WI38 (cell line): ENCODE measurements at regions not wholly inside any gene's neighbourhood (a gene's known extent, or its start where the extent isn't known, plus 50 kb on each side); places are given as distances from the start of the nearest gene placed in this dataset.

Experiments
- H3K4me3 ChIP-seq: 2 replicates; pipeline ENCODE4 v1.5.1; 2011; ENCODE audit warnings: low read depth, mild to moderate bottlenecking, control low read depth, low read length
- TF ChIP-seq, protein P1 (sequence below): IDR thresholded peaks from 2 replicates; pipeline ENCODE4 v1.5.1; 2012; ENCODE audit warnings: low read depth, mild to moderate bottlenecking, control low read depth, low read length

DNA sequence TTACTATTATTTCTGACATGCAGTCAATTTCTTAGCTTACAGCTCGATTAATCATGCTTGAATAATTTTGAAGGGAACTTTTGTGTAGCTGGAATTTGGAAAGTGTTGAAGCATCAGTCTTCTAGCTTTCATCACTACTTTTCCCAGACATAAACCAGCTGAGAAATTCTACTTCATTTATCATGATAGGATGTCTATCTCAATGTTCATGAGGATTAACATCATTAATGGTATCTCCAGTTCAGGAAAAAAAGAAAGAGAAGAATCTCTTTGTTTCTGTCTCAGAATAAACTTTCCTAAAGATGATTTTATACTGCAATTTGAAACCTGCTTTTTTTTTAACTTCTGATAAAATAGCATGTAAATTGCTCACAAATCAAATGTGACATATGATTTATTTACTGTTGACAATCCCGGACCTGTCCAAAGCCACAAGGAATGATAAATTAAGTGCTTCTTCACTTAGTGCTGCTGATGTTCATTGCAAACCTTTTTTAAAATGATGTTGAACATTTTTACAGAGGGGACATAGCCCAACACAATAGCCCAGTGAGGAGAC is 412.1 kb upstream of the CLINT1 start:
- H3K4me3 ChIP-seq = no peak overlapping the region
- TF ChIP-seq, protein P1, sequence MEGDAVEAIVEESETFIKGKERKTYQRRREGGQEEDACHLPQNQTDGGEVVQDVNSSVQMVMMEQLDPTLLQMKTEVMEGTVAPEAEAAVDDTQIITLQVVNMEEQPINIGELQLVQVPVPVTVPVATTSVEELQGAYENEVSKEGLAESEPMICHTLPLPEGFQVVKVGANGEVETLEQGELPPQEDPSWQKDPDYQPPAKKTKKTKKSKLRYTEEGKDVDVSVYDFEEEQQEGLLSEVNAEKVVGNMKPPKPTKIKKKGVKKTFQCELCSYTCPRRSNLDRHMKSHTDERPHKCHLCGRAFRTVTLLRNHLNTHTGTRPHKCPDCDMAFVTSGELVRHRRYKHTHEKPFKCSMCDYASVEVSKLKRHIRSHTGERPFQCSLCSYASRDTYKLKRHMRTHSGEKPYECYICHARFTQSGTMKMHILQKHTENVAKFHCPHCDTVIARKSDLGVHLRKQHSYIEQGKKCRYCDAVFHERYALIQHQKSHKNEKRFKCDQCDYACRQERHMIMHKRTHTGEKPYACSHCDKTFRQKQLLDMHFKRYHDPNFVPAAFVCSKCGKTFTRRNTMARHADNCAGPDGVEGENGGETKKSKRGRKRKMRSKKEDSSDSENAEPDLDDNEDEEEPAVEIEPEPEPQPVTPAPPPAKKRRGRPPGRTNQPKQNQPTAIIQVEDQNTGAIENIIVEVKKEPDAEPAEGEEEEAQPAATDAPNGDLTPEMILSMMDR = no peak

DNA sequence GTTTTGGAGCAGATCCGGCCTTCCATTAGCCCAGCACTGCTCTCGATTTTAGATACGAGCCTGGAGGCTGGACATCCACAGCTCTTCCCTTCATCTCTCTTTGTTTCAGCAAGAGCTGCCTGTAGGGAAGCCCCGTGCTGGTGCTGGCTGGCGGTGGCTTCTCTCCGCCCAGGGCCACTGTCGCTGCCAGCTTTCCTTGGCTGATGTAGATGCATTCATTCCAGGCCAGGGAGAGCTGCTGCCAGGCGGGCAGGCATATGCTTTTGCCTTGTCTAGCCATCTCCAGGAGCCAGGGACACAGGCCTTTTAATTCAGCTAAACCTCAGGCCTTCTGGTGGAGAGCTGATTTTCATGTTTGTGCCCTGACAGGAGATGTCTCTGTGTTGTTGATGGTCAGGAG is 409.3 kb upstream of the CLINT1 start:
- H3K4me3 ChIP-seq = no peak overlapping the region
- TF ChIP-seq, protein P1 = no peak

DNA sequence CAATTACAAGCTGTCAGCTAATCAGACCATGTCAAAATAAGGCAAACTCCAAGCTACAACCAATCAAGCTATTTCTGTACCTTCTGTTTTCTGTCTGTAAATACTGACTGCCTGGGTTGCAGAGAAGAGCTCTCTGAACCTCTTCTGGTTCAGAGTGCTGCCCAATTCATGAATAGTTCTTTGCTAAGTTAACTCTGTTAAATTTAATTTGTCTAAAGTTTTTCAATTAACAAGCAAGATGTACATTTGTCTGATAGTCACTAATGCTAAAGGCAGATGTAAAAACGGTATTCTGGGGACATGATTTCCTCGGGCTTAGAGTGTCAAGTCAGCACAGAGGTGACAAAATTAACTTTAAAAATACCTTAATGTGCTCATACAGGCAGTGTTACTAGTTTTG is 408.3 kb upstream of the CLINT1 start:
- H3K4me3 ChIP-seq = no peak overlapping the region
- TF ChIP-seq, protein P1 = no peak

DNA sequence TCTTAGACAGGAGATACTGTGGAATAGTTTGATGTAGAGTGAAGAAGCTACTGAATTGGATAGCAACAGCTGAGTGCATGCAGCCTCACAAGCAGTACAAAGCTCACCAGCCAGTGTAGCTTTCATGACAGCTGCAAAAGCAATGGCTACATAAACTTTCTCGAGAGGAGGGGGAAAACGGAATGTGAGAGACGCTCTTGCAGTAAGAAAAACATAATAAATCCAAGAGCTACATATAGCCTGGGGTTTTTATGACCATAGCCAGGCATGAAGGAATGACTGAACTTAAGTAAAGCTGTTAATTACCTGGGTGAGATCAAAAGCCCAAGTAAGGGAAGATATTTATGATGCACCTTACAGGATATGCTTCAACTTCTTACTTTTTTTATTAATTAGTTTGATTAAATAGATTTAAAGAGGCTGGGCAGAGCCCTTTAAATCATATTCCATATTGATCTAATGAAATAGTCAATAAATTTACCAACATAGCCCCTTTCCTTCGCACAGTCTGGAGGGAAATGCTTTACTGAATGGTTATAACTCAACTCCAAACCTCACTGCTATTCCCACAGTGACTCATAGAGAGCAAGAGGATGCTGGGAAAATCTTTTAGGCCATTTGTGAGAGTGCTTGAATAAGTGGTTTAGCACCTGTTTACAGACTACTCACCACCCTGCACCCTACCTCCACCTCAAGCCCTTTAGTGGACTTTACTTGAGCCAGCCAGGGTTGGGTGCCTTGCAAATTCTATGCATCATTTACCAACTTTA is 407.2 kb upstream of the CLINT1 start:
- H3K4me3 ChIP-seq = no peak overlapping the region
- TF ChIP-seq, protein P1 = no peak

DNA sequence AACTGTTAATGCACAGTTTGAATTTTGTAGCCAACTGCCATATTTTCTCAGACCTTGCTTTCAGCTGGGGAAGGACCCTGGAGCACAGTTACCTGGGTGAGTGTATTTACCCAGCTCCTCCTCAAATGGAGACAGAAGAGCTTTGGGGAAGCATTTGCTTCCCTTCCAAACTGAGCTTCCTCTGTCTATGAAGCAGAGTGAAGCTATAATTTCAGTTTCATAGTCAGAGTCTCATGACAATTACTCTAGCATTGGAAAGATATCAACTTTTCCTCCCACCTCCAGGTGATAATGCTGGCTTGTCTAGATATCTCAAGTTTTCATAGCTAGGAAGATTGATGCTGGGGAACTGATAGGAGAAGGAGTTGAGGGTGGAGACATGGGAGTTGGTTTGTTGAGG is 406.4 kb upstream of the CLINT1 start:
- TF ChIP-seq, protein P1 = no peak
- H3K4me3 ChIP-seq = no peak overlapping the region

DNA sequence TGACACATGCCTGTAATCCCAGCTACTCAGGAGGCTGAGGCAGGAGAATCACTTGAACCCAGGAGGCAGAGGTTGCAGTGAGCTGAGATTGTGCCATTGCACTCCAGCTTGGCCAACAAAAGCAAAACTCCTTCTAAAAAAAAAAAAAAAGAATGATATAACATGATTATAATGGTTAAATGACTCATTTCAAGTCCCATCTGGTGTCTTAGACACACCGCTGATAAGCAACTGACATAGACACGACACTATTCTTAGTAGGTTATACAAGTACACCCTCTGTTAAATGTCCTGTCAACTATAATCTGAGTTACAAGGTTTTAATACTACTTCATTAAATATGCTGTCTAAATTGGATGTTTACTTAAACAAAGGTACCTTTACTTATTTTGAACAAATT is 405.3 kb upstream of the CLINT1 start:
- H3K4me3 ChIP-seq = no peak overlapping the region
- TF ChIP-seq, protein P1 = no peak

DNA sequence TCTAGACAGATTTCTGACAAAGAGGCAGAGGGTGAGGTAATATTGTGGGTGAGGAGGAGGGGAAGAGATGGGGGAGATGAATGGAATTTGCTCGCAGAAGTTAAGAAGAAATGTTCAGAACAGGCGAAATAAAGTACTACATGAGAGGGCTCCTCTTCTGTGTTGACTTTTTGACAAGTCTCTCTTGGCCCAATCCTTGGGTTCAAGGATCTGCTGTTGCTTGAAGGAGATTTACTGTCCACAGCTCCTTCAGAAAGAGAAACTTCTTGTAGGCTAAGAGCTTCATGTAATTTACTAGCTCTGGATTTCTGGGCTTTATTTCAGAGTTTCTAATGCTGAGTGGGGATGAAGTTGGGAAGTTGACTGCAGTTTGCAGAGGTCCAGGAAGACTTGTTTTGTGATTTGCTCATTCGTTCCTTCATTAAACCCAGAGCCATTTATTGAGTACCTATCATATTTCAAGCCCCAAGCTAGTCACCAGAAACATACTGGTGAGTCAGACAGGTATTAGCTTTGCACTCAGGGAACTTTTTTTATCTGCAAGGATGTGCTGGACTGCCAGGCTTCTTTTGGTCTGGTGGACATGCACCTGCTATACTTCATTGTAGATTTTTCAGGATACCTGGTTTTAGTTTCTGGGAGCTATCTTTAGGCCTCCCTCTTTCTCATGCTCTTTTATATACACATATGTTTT is 402.9 kb upstream of the CLINT1 start:
- H3K4me3 ChIP-seq = no peak overlapping the region
- TF ChIP-seq, protein P1 = no peak
